ENCODE measurements at regions not wholly inside any gene's neighbourhood (a gene's known extent, or its start where the extent isn't known, plus 50 kb on each side); places are given as distances from the start of the nearest gene placed in this dataset.

DNA sequence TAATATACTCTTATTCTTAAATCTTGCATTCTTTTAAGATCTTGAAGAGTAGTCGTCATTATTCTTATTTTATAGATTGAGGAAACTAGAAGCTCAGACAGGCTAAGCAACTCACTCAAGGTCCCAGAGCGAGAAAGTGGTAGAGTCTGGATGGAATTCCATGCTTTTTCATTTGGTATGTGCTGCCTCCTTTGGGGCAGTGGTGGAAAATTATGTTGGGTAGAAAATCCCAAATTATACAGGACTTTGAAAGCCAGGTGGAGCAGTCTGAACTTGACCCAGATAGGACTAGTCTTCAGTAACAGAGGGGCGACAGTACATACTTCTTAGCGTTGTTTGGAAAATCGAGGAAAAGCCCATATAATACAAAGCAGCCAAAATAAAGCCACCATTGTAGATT lies 205.6 kb downstream of the ATG4C start:
- DNase-seq = no peak

DNA sequence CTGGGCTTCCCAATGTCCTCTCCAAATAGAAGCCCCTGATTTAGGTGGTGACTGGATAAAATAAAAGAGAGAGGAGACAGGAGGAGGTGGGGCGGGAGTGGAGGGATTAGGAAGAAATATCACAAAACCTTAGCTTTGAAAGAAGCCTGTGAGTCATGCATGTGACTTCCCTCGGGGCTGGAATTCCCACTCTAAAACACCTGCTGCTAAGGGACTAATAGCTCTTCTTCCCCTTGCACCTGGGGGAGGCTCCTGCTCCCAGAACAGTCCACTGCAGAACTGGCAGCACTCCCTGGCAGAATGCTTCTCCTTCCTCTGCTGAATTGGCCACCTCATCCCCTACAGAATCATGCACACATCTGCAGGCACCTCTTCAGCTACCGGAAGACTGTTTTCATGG lies 207.2 kb downstream of the ATG4C start:
- DNase-seq = no peak

DNA sequence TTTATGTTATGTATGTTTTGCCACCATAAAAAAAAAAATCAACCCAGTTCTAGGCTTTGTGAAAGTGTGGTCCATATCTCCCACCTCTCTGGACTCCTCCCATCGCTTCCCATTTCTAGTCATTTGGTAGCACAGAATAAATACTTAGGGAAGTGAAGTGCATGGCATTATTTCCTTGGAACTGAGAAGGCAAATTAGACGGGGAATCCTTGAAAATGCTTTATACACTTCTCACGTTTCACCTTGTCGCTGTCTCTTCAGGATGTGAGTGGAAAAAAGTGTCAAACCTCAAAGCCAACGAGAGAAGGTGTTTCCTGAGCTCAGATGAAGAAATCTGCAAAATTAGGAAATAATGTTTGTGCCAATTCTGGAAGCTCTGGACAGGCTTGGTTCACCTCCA lies 209.9 kb downstream of the ATG4C start:
- DNase-seq = no peak

DNA sequence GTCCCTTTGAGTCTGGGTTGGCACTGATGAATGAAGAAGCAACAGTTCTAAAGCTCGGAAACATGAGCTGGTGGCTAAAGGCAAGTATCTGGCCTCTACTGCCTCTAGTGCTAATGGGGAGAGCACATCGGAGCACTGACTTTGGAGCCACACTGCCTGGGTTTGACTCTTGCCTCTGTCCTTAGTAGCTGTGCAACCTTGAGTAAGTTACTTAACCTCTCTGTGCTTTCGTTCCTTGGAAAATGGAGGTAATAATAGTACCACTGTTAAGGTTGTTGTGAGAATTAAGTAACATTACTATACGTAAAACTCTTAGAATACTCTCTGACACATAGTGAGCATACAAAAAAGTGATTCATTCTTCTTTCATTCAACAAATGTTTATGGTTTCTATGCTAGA lies 211.2 kb downstream of the ATG4C start:
- no peak for DNase-seq

DNA sequence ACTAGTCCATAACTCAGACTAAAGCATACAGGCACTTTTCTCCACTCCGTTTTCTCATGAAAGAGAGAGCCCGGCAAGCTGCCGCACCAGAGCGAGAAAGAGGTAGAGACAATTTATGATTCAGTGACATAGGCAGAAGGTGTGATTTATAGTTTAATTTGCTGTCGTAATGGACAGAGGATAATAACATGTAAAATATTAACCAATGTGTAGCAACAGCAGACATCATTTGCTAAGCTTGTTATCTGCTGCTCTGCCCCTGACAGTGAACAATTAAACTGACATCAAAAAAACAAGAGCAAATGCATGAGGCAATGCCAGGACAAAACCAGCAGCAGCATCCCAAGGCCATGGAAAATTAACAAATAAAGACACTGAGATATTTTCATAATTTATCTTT lies 214.0 kb downstream of the ATG4C start:
- DNase-seq = no peak

DNA sequence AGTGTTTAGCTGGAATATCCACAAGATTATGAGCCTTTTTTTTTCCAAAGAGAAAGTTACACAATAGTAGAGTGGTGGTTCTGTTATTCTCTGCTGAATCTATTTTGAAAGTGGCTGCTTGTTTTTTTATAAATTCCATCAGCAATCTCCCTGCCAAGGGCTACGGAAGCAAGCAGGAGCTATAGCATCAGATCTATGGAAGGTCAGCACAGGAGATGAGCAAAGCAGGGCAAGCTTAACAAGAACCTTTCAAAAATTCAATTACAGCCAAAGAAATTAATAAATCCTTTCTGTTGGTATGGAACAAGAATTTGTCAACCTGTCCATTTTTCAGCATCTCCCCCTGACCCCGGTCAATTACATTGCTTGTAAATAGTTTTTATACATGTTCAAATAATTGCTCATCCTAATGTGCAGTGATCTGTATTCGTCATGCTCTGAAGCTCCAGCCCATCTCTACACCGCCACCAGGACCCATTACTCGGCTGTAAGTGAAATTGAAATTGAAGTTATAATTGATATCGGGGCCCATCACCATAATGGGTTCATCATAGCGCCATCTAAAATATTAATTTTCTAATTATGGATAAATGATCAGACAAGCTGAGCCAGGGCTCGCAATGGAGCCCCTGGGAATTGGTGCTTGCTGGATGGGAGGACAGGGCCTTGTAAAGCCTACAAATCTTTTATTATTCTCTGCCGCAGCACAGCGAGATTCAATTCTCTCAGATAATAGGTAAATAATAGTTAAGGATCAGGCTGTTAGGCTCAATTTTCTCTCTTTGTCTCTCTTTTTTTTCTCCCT lies 215.1 kb downstream of the ATG4C start:
- no peak for DNase-seq

DNA sequence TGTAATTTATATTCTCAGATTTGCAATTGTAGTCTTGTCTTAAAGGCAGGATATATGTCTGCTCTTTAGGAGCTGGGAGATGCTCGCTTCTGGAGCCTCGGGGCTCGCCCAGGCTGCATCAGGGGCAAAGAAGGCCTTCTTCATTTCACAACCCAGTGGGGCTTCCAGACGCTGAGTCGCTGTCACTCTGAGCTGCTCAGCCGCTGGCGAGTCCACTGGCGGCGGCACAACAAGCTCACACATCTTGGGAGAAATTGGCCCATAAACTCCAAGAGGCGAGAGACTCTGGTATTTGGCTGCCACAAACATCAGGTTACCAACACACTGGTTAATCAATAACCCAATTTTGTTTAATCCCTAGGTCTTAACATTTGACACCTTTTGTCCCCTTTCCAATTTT lies 216.6 kb downstream of the ATG4C start:
- no peak for DNase-seq

DNA sequence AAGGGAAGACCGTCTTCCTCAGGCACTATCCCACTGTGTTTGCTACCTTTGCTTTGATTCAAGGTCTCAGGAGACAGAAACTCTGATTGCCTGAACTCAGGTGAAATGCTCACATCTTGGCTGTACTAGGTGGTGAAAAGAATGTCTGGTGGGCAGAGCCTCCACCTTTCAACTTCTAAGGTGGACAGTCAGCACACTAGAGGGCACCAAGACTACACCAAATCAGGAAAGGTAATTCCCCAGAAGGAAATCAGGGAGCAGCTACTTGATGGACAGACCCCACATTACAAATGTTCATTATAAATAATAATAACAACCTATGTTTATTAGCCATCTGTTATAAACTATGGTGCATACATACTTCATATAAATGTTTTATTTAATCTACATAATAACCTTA lies 220.9 kb downstream of the ATG4C start:
- no peak for DNase-seq

DNA sequence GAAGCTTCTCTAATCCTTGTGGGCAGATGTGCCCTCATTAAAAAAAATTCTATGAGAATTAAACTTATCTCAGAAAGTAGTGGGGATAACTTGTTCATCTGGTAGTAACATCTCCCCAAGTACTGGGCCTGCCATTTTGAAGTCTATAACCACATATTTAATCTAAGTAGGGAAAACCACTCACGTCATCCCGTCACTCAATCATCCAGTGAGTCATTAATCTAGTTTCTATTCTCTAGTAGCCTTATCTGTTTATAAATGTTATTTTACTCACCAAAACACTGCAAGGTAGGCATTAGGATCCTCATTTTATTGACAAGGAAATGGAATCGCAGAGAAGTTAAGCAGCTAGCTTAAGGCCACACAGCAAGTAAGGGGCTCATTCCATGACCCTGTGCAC lies 221.9 kb downstream of the ATG4C start:
- DNase-seq = no peak

DNA sequence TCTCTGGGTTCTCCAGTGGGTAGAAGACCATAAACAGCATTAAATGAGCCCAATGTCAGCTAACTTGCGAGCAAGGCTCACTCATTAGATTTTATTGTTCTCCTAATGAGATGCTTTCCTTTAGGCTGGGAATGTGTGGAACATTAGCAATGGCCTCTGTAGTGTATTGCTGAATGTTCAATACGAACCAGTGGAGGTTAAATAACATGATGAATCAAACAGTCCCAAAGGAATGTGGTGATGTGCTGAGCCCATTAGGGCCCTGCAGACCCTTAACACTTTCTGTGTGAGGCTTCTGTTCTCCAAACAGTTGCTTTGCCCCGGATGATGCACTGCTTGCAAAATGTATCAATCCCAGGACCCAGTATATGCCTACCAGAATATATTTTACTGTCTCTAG lies 225.5 kb downstream of the ATG4C start:
- no peak for DNase-seq

DNA sequence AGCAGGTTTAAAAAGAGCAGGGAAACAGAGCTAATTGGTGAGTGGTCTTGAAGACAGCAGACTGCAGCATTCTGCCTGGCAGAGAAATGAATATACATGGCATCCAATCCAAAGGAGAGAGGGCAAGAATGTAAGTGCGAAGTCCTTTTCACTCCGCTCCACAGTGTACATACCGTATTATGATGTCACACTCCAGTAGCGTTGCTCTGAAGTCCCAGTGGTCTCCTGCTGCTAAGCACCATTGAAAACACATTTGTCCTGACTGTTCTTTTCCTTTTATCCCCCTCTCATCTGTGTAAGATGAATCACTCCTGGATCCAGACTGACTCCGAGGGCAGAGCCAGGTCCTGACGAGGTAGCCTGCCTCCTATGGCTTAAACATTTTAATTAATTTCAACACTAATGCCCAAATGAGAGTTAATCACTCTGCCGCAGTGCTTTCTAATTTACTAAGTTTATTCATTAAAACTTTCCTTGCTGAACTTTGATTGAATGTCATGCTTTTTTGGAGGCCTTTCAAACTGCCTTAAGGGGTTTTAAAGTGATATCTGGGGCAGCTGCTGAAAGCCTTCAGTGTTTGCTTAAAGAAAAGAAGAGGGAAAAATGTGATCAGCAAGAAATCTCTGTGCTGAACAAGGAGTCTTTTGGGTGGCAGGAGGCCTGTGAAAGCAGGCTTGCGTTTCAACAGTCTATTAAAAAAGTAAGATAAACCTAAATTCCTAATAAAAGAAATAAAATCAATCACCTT lies 227.2 kb downstream of the ATG4C start:
- DNase-seq = no peak

DNA sequence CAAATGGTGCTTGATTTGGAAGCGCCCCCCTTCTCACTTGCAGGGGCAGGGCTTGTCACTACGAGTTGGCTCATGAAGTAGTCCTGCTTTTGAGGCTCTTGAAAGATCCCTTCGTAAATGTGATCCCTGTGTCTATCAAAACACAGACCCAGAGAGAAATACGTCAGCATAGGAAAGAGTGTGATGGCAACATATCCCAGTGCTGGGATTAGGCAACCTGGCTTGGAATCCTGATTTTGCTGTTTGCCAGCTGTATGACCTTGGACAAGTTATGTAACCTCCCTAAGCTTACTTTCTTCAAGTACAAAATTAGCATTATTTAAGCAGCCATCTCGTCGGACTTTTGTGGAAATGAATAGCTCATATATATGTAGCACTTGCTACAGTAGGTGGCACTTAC lies 228.4 kb downstream of the ATG4C start:
- DNase-seq = no peak

DNA sequence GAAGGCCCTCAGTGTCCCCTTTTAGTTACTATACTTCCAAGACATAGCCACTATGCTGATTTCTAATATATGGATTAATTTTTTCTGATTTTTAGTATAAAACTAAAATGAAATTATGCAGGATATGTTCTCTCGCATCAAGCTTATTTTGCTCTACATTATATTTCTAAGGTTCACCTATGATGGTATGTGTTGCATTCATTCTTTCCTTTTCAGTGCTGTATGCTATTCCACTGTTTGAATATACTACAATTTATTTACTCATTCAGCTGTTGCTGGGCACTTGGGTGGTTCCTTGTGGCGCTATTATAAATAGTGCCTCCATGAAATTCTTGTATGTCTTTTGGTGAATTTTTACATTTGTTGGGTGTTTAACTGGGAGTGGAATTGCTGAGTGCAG lies 230.3 kb downstream of the ATG4C start:
- DNase-seq = no peak

DNA sequence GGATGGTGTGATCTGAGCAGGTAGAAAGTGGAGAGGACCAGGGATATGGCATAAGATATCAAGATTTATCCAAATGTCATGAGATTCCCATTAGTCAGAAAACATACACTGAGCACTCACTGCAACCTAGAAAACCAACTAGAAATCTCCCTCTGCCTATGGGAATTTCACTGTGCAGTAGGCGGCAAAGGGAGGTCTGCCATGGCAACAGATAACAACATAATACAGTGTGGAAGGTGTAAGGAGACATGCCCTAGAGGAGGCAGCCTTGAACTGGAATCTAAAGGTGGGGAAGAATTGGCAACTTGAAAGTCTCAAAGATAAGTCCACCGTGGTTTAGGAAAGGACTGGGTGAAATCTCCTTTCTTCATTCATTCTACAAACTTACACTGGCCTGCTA lies 238.4 kb downstream of the ATG4C start:
- no peak for DNase-seq

DNA sequence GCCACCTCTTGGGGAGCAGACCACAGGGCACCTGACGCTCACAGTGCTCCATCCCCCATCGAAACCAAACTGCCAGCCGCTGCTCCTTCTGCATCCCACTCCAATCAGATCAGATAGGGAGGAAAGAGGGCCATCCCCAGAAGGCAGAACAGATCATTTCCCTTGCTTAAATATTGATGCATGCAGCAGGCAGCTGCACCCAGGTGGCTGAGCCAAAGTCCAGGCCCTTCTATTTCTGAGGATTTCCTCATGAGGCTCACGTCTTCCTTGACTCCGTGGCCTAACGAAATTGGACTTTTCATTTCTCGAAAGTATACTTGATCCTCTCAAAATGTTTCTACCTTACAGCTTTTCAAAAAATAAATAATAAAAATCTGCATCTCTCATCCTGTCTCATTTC lies 239.2 kb downstream of the ATG4C start:
- DNase-seq = no peak

DNA sequence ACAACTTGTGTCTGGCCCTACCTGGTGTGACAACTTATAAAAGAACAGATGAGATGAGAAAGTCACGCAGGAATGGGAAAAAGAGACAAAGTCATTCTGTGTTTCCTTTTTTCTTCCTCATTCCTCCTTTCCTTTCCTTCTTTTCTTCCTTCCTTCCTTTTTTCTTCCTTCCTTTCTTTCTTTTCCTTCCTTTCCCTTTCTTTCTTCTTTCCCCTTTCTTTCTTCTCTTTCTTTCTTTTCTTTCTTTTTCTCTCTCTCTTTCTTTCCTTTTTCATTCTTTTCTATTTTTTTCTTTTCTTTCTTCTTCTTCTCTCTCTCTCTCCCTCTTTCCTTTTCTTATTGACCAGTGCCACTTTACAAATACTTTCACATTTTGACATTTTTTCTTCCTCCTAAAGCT lies 239.7 kb downstream of the ATG4C start:
- no peak for DNase-seq

DNA sequence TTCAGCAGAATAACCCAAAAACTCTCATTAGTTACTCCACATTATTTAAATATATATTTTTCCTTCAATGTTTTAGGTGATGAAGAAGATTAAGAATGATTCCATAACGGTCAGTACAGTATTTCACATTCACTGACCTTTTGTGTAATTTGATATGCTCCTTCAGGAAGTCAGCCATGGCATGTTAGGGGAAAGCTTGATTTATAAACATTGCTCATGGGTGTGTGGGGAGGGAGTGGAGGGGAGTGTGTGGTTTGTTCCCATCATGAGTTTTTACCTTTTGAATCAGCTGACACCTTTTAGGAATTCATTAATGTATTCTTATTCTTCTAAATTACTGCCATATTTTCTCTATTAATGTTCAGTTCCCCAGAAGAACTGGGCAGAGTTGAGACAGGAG lies 240.2 kb downstream of the ATG4C start:
- DNase-seq = no peak

DNA sequence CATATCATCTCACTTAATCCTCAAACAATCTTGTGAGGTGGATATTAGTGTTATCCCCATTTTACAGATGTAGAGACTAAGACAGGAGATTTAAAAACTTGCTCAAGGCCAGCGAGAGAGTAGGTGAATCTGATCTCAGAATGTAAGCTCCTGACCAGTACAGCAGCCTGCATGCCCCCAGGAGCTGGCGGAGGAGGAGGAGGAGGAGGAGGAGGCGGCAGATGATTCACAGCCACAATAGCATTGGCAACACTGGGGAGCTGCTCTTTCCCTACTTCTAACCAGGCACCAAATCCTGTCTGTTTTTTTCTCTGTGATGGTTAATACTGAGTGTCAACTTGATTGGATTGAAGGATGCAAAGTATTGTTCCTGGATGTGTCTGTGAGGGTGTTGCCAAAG lies 243.2 kb downstream of the ATG4C start:
- no peak for DNase-seq

DNA sequence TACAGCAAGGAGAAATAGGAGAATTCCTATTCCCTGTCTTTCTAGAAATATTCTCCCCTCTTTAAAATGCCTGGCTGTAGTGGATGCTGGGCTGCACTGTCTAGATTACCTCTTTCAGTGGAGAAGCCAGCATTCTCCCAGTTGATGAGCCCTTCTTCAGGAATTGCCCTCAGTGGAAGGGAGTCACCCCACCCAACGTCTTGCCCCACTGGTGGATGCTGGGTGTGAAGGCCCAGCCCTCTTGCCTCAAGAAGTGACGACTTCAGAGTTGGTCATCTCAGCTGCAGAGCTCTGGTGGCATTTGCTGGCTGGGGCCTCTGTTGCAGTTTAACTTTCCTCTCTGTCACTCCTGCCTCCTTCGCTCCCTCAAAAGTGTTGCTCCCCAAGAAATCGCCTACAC lies 248.2 kb downstream of the ATG4C start:
- DNase-seq = no peak

DNA sequence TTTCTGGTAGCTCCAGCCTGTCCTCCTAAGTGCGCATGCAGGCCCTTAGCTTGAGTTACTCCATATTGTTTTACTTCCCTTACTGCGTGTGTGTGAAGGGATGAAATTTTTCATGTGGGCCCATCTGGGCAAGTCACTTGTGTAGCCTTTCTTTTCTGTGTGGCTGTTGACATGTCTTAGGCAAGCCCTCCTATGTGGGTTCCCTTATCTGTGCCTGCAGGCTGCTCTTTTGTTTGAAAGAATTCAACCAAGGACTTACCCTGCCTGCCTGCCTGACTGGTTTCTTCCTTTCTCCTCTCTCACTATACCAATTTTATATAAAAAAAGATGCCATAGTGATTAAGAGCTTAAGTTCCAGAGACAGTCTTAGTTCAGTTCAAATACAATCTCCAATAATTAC lies 249.3 kb downstream of the ATG4C start:
- no peak for DNase-seq

DNA sequence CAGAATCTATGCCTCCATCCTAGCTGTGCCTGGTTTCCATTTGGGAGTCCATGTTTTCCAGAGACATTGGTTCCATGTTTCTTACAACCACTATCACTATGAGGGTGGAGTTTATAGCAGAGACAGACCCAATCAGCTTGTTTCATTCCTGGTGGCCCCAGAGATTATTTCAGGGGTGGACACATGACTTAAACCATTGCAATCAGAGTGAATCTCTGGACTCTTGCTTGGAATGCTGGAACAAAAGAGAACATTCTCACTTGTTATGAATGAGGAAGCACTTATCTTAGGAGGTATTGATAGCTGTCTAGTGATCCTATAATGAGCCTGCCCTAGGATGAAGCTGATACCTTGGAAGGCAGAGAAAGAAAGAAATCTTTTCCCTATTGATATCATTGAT lies 250.3 kb downstream of the ATG4C start:
- DNase-seq = no peak

DNA sequence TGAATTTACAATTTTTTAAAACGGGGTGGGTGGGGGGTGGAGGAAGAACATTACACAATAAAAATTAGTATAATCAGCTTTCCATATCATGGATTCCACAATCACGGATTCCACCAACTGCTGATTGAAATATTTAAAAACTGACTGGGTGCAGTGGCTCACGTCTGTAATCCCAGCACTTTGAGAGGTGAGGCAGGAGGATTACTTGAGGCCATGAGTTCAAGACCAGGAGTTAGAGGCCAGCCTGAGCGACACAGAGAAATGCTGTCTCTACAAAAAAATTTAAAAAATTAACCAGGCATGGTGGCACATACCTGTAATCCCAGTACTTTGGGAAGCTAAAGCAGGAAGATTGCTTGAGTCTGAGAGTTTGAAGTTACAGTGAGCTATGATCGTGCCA lies 254.7 kb downstream of the ATG4C start:
- DNase-seq = no peak

DNA sequence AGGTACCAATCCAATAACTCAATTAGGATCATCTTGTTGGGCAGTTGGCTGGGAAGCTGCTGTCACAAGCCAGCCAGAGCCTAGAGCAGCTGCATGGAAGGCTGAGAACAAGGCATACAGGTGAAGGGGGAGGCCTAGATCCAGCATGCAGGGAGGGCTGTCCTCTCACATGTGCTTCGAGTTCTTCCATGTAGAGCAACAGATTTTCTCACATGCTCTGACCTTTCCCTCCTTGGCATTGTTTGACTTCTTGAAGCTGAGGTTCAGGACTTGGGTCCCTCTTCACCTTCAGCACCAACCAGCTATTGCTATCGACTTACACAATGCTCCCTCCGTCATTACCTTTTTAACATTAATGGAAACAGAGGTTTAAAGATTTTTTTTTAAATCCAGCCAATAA lies 257.7 kb downstream of the ATG4C start:
- DNase-seq = no peak

DNA sequence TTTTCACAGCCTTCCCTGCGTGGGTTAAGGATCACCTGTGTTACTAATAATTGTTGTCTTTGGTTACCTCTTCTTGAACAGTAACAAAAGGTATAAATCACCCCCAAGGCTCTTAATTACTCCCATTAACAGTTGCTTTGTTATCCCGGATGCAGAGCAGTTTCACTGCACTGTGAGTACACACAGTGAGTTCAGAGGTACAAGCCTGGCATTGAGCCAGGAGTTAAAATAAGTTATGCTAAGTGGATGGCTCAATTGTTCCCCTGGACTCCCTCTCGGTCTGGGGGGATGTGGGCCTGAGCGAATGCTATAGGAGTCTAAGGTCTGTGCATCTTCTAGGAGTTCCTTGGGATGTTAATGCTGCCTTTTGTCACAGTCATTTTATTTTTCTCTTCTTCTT lies 258.3 kb downstream of the ATG4C start:
- DNase-seq = no peak

DNA sequence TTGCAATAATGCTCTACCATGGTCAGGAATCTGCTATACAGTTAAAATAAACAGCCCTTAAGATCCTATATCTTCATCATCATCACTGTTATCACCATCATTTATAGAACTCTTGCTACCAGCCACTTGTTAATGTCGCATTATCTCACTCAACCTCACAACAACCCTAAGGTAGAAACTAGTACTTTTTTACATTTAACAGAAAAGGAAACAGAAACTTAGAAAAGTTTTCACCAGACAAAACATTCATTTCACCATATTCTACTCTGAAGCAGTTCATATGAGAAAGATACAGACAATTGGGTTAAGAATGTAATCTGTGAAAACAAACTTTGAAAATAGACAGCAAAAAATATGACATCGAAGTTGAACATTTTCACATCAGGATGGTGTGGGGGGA lies 262.6 kb downstream of the ATG4C start:
- DNase-seq = no peak

All from DMS 273 treated with DMSO at 0.1 percent for 48 hours (cell line).